ENCODE measurements at regions not wholly inside any gene's neighbourhood (a gene's known extent, or its start where the extent isn't known, plus 50 kb on each side); places are given as distances from the start of the nearest gene placed in this dataset.

GRCh38 chr4:36823199-36823967, 421.2 kb upstream of the NWD2 start:
- no peak for DNase-seq (ENCODE audit: low read depth)

GRCh38 chr4:36824682-36825081, 419.9 kb upstream of the NWD2 start:
- no peak for DNase-seq (ENCODE audit: low read depth)

- no peak for DNase-seq (ENCODE audit: low read depth)
Observed at GRCh38 chr4:36835246-36835645, 409.3 kb upstream of the NWD2 start.

- DNase-seq (ENCODE audit: low read depth) = no peak
Observed at GRCh38 chr4:36841583-36842326, 402.8 kb upstream of the NWD2 start.

- no peak for DNase-seq (ENCODE audit: low read depth)
Observed at GRCh38 chr4:36844448-36844847, 400.1 kb upstream of the NWD2 start.

- DNase-seq (ENCODE audit: low read depth) = no peak
Observed at GRCh38 chr4:36852856-36853255, 391.7 kb upstream of the NWD2 start.

- DNase-seq (ENCODE audit: low read depth) = no peak
Observed at GRCh38 chr4:36854554-36854953, 390.0 kb upstream of the NWD2 start.

GRCh38 chr4:36863601-36864000, 380.9 kb upstream of the NWD2 start:
- no peak for DNase-seq (ENCODE audit: low read depth)

GRCh38 chr4:36870121-36870520, 374.4 kb upstream of the NWD2 start:
- DNase-seq (ENCODE audit: low read depth) = no peak

GRCh38 chr4:36872679-36873078, 371.9 kb upstream of the NWD2 start:
- no peak for DNase-seq (ENCODE audit: low read depth)

- no peak for DNase-seq (ENCODE audit: low read depth)
Observed at GRCh38 chr4:36884151-36884550, 360.4 kb upstream of the NWD2 start.

- DNase-seq (ENCODE audit: low read depth) = no peak
Observed at GRCh38 chr4:36891971-36892370, 352.6 kb upstream of the NWD2 start.

- no peak for DNase-seq (ENCODE audit: low read depth)
Observed at GRCh38 chr4:36900446-36900987, 344.0 kb upstream of the NWD2 start.

- DNase-seq (ENCODE audit: low read depth) = no peak
Observed at GRCh38 chr4:36904823-36905222, 339.7 kb upstream of the NWD2 start.

GRCh38 chr4:36914106-36914505, 330.4 kb upstream of the NWD2 start:
- DNase-seq (ENCODE audit: low read depth) = no peak

GRCh38 chr4:36915717-36916116, 328.8 kb upstream of the NWD2 start:
- no peak for DNase-seq (ENCODE audit: low read depth)

- DNase-seq (ENCODE audit: low read depth) = no peak
Observed at GRCh38 chr4:36917413-36917812, 327.1 kb upstream of the NWD2 start.

- no peak for DNase-seq (ENCODE audit: low read depth)
Observed at GRCh38 chr4:36919721-36920120, 324.8 kb upstream of the NWD2 start.

- DNase-seq (ENCODE audit: low read depth) = no peak
Observed at GRCh38 chr4:36921476-36922216, 322.9 kb upstream of the NWD2 start.

GRCh38 chr4:36930562-36931111, 313.9 kb upstream of the NWD2 start:
- DNase-seq (ENCODE audit: low read depth) = no peak

GRCh38 chr4:36944232-36944631, 300.3 kb upstream of the NWD2 start:
- DNase-seq (ENCODE audit: low read depth) = no peak

GRCh38 chr4:36961420-36961819, 283.1 kb upstream of the NWD2 start:
- no peak for DNase-seq (ENCODE audit: low read depth)

Data from amniotic epithelial cell (primary cell).